ENCODE measurements at regions not wholly inside any gene's neighbourhood (a gene's known extent, or its start where the extent isn't known, plus 50 kb on each side); places are given as distances from the start of the nearest gene placed in this dataset.

DNA sequence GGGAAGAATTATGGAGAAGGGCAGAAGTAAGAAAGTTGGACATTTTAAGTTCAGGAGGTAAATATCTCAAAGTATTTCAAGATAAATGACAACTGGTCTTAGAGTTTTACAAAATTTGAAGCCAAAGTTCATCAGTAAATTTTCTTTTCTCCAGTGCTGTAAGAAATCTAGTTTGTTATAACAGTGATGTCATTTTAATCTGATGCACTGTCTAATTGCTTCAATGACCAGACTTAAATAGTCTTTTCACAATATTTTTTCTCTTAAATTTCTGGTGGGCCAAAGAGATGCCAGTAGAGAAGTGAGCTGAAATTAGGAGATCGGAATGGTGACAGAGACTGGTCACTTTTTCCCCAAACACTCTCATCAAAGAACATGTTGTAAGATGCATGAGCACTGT lies 156.5 kb upstream of the TMEM161B start:
- no peak overlapping the region for H3K4me3 ChIP-seq (ENCODE audit: low read depth, low read length)
- H2AFZ ChIP-seq (ENCODE audit: insufficient read depth, low read length, poor library complexity): no peak overlapping the region
- no peaks in the 10 kb centered on the region for H3K79me1 ChIP-seq (ENCODE audit: low read length)
- no peak overlapping the region for H4K8ac ChIP-seq (ENCODE audit: low read depth, low read length)
- no peak overlapping the region for H4K91ac ChIP-seq (ENCODE audit: low read depth, low read length)
- no peak overlapping the region for H3K9ac ChIP-seq (ENCODE audit: low read length)
- H3K9me3 ChIP-seq (ENCODE audit: insufficient read depth, low read depth, low read length): no peaks in the 10 kb centered on the region
- H3K23ac ChIP-seq (ENCODE audit: low read length): no peak overlapping the region
- H3K4ac ChIP-seq (ENCODE audit: low read depth, low read length): no peak overlapping the region
- H3K18ac ChIP-seq (ENCODE audit: low read length): no peak overlapping the region
- no peak overlapping the region for H4K12ac ChIP-seq (ENCODE audit: low read depth, low read length)
- no peaks in the 10 kb centered on the region for H3K27me3 ChIP-seq (ENCODE audit: insufficient read depth, low read length)
- no peak overlapping the region for H3K27ac ChIP-seq (ENCODE audit: low read depth, low read length)
- H3K4me2 ChIP-seq (ENCODE audit: low read length): no peak overlapping the region
- no peaks in the 10 kb centered on the region for H3K36me3 ChIP-seq (ENCODE audit: control insufficient read depth in 1 of 2, insufficient read depth in 2 of 2, low read length in 2 of 2)
- no CpG with 5 or more reads among the region's 1 CpG for WGBS (ENCODE audit: extremely low coverage, insufficient coverage, insufficient read length)
- H2BK12ac ChIP-seq (ENCODE audit: low read length): no peak overlapping the region
- H3K14ac ChIP-seq (ENCODE audit: low read length): no peak overlapping the region
- H3K4me1 ChIP-seq (ENCODE audit: control insufficient read depth in 1 of 2, insufficient read depth in 2 of 2, low read length in 2 of 2): no peaks in the 10 kb centered on the region
- H3K79me2 ChIP-seq (ENCODE audit: control insufficient read depth, insufficient read depth, low read length, poor library complexity): no peaks in the 10 kb centered on the region
- H2AK5ac ChIP-seq (ENCODE audit: low read length): no peak overlapping the region
- H2BK5ac ChIP-seq (ENCODE audit: low read depth, low read length, poor library complexity): no peak overlapping the region
- H2BK120ac ChIP-seq (ENCODE audit: insufficient read depth, low read length, poor library complexity): no peak overlapping the region
- DNase-seq: no peak

DNA sequence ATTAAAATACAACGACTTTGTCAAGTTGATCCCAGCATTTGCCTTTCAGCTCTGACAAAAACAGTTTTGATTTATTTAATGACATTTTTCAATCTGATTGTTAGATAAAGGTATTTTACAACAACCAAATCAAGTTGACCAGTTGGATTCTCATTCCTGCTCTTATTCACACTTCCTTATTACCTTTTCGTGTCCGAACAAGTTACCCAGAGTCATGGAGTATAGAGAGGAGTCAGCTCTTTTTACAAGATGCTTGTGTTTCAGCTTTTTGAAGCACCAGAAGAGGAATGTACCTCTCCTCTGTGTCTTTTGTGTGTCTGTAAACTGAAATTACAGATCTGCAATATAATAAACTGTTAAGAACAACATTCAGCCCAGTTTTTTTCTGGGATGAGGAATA lies 151.3 kb upstream of the TMEM161B start:
- no peak overlapping the region for H4K12ac ChIP-seq (ENCODE audit: low read depth, low read length)
- no peaks in the 10 kb centered on the region for H3K4me1 ChIP-seq (ENCODE audit: control insufficient read depth in 1 of 2, insufficient read depth in 2 of 2, low read length in 2 of 2)
- no peak overlapping the region for H3K23ac ChIP-seq (ENCODE audit: low read length)
- H2BK5ac ChIP-seq (ENCODE audit: low read depth, low read length, poor library complexity): no peak overlapping the region
- no peak overlapping the region for H2BK120ac ChIP-seq (ENCODE audit: insufficient read depth, low read length, poor library complexity)
- H3K36me3 ChIP-seq (ENCODE audit: control insufficient read depth in 1 of 2, insufficient read depth in 2 of 2, low read length in 2 of 2): no peaks in the 10 kb centered on the region
- no peak overlapping the region for H3K27ac ChIP-seq (ENCODE audit: low read depth, low read length)
- H3K27me3 ChIP-seq (ENCODE audit: insufficient read depth, low read length): no peaks in the 10 kb centered on the region
- no peak overlapping the region for H2AK5ac ChIP-seq (ENCODE audit: low read length)
- H2BK12ac ChIP-seq (ENCODE audit: low read length): no peak overlapping the region
- H3K4ac ChIP-seq (ENCODE audit: low read depth, low read length): no peak overlapping the region
- no peak overlapping the region for H3K9ac ChIP-seq (ENCODE audit: low read length)
- no peak overlapping the region for H4K91ac ChIP-seq (ENCODE audit: low read depth, low read length)
- no peak overlapping the region for H3K4me2 ChIP-seq (ENCODE audit: low read length)
- H3K14ac ChIP-seq (ENCODE audit: low read length): no peak overlapping the region
- H4K8ac ChIP-seq (ENCODE audit: low read depth, low read length): no peak overlapping the region
- no peak overlapping the region for H3K18ac ChIP-seq (ENCODE audit: low read length)
- no peak overlapping the region for H2AFZ ChIP-seq (ENCODE audit: insufficient read depth, low read length, poor library complexity)
- H3K4me3 ChIP-seq (ENCODE audit: low read depth, low read length): no peak overlapping the region
- no CpG with 5 or more reads among the region's 3 CpGs for WGBS (ENCODE audit: extremely low coverage, insufficient coverage, insufficient read length)
- H3K79me1 ChIP-seq (ENCODE audit: low read length): no peaks in the 10 kb centered on the region
- H3K9me3 ChIP-seq (ENCODE audit: insufficient read depth, low read depth, low read length): no peaks in the 10 kb centered on the region
- no peaks in the 10 kb centered on the region for H3K79me2 ChIP-seq (ENCODE audit: control insufficient read depth, insufficient read depth, low read length, poor library complexity)
- DNase-seq: no peak

DNA sequence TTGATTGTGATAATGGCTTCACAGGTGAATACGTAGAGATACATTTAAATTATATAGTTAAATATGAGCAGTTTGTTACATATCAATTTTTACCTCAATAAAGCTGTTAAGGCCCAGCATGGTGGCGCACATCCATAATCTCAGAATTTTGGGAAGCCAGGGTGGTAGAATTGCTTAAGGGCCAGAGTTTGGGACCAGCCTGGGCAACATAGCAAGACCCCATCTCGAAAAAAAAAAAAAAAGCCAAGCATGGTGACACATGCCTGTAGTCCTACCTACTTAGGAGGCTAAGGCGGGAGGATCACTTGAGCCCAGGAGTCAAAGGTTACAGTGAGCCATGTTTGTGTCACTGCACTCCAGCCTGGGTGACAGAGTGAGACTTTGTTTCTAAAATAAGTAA lies 138.7 kb upstream of the TMEM161B start:
- WGBS (ENCODE audit: extremely low coverage, insufficient coverage, insufficient read length): no CpG with 5 or more reads among the region's 4 CpGs
- DNase-seq: no peak
- H4K91ac ChIP-seq (ENCODE audit: low read depth, low read length): no peak overlapping the region
- no peaks in the 10 kb centered on the region for H3K79me1 ChIP-seq (ENCODE audit: low read length)
- H3K9ac ChIP-seq (ENCODE audit: low read length): no peak overlapping the region
- no peak overlapping the region for H3K23ac ChIP-seq (ENCODE audit: low read length)
- no peaks in the 10 kb centered on the region for H3K4me1 ChIP-seq (ENCODE audit: control insufficient read depth in 1 of 2, insufficient read depth in 2 of 2, low read length in 2 of 2)
- H3K9me3 ChIP-seq (ENCODE audit: insufficient read depth, low read depth, low read length): no peaks in the 10 kb centered on the region
- no peak overlapping the region for H2BK12ac ChIP-seq (ENCODE audit: low read length)
- H3K79me2 ChIP-seq (ENCODE audit: control insufficient read depth, insufficient read depth, low read length, poor library complexity): no peaks in the 10 kb centered on the region
- no peak overlapping the region for H4K8ac ChIP-seq (ENCODE audit: low read depth, low read length)
- H3K36me3 ChIP-seq (ENCODE audit: control insufficient read depth in 1 of 2, insufficient read depth in 2 of 2, low read length in 2 of 2): no peaks in the 10 kb centered on the region
- no peaks in the 10 kb centered on the region for H3K27me3 ChIP-seq (ENCODE audit: insufficient read depth, low read length)
- no peak overlapping the region for H3K4ac ChIP-seq (ENCODE audit: low read depth, low read length)
- H2AFZ ChIP-seq (ENCODE audit: insufficient read depth, low read length, poor library complexity): no peak overlapping the region
- no peak overlapping the region for H2AK5ac ChIP-seq (ENCODE audit: low read length)
- no peak overlapping the region for H4K12ac ChIP-seq (ENCODE audit: low read depth, low read length)
- H3K14ac ChIP-seq (ENCODE audit: low read length): no peak overlapping the region
- no peak overlapping the region for H2BK5ac ChIP-seq (ENCODE audit: low read depth, low read length, poor library complexity)
- no peak overlapping the region for H3K4me2 ChIP-seq (ENCODE audit: low read length)
- no peak overlapping the region for H2BK120ac ChIP-seq (ENCODE audit: insufficient read depth, low read length, poor library complexity)
- H3K27ac ChIP-seq (ENCODE audit: low read depth, low read length): no peak overlapping the region
- no peak overlapping the region for H3K18ac ChIP-seq (ENCODE audit: low read length)
- no peak overlapping the region for H3K4me3 ChIP-seq (ENCODE audit: low read depth, low read length)

DNA sequence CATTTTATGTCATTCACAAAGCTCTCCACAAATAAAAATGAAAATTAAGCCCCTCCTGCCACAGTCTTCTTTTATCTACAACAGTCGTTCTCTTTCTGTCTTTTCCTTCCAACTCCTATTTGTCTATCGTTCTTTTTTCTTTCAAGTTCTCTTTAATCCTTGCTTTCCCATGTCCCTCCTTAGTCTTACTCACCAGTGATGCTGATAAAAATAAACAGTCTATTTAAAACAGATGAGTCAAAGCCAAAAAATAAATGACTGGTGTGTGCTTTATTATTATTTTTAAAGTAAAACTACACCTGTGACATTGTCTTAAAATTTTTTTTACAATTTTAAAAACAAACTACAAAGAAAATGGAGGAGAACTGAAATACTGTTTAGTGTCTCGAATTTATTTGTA lies 137.1 kb upstream of the TMEM161B start:
- Histone ChIP-seq H3K4me3 (ENCODE audit: low read depth, low read length) (no peak overlapping the region), H2AFZ (ENCODE audit: insufficient read depth, low read length, poor library complexity) (no peak overlapping the region), H2BK120ac (ENCODE audit: insufficient read depth, low read length, poor library complexity) (no peak overlapping the region), H3K79me2 (ENCODE audit: control insufficient read depth, insufficient read depth, low read length, poor library complexity) (no peaks in the 10 kb centered on the region), H3K27me3 (ENCODE audit: insufficient read depth, low read length) (no peaks in the 10 kb centered on the region), H3K23ac (ENCODE audit: low read length) (no peak overlapping the region), H3K4me2 (ENCODE audit: low read length) (no peak overlapping the region), H3K36me3 (ENCODE audit: control insufficient read depth in 1 of 2, insufficient read depth in 2 of 2, low read length in 2 of 2) (no peaks in the 10 kb centered on the region), H3K9ac (ENCODE audit: low read length) (no peak overlapping the region), H2AK5ac (ENCODE audit: low read length) (no peak overlapping the region), H3K9me3 (ENCODE audit: insufficient read depth, low read depth, low read length) (no peaks in the 10 kb centered on the region), H3K4ac (ENCODE audit: low read depth, low read length) (no peak overlapping the region), H4K91ac (ENCODE audit: low read depth, low read length) (no peak overlapping the region), H3K27ac (ENCODE audit: low read depth, low read length) (no peak overlapping the region), H3K14ac (ENCODE audit: low read length) (no peak overlapping the region), H3K79me1 (ENCODE audit: low read length) (no peaks in the 10 kb centered on the region), H3K18ac (ENCODE audit: low read length) (no peak overlapping the region), H3K4me1 (ENCODE audit: control insufficient read depth in 1 of 2, insufficient read depth in 2 of 2, low read length in 2 of 2) (no peaks in the 10 kb centered on the region), H4K12ac (ENCODE audit: low read depth, low read length) (no peak overlapping the region), H4K8ac (ENCODE audit: low read depth, low read length) (no peak overlapping the region), H2BK5ac (ENCODE audit: low read depth, low read length, poor library complexity) (no peak overlapping the region), H2BK12ac (ENCODE audit: low read length) (no peak overlapping the region)
- no CpG with 5 or more reads among the region's 3 CpGs for WGBS (ENCODE audit: extremely low coverage, insufficient coverage, insufficient read length)
- DNase-seq: no peak

Data from trophoblast cell (in vitro differentiated cells and primary cell).